NCI-H146 treated with DMSO at 0.1 percent for 48 hours (cell line): ENCODE measurements at regions not wholly inside any gene's neighbourhood (a gene's known extent, or its start where the extent isn't known, plus 50 kb on each side); places are given as distances from the start of the nearest gene placed in this dataset.

Experiments used
- DNase-seq: peaks from one replicate; lab custom pipeline; 2025; ENCODE audit not compliant: unreplicated experiment; lab: John Stamatoyannopoulos, UW

GRCh38 chr10:75347186-75347585, 54.4 kb downstream of the ZNF503 start:
- DNase-seq: no peak

- DNase-seq: no peak
These were observed 55.8 kb downstream of the ZNF503 start for GRCh38 chr10:75345738-75346137.

GRCh38 chr10:75344170-75344569, 57.4 kb downstream of the ZNF503 start:
- no peak for DNase-seq

GRCh38 chr10:75342397-75342796, 59.2 kb downstream of the ZNF503 start:
- DNase-seq: no peak

- no peak for DNase-seq
These were observed 65.6 kb downstream of the ZNF503 start for GRCh38 chr10:75335983-75336382.

- DNase-seq: no peak
These were observed 66.4 kb downstream of the ZNF503 start for GRCh38 chr10:75335191-75335590.

GRCh38 chr10:75334720-75335119, 66.8 kb downstream of the ZNF503 start:
- no peak for DNase-seq

- no peak for DNase-seq
These were observed 69.5 kb downstream of the ZNF503 start for GRCh38 chr10:75332081-75332480.

- no peak for DNase-seq
These were observed 70.5 kb downstream of the ZNF503 start for GRCh38 chr10:75331081-75331480.

GRCh38 chr10:75329190-75329745, 72.3 kb downstream of the ZNF503 start:
- DNase-seq: no peak

- DNase-seq: no peak
These were observed 75.3 kb downstream of the ZNF503 start for GRCh38 chr10:75326306-75326705.

- no peak for DNase-seq
These were observed 82.3 kb downstream of the ZNF503 start for GRCh38 chr10:75319274-75319673.

- DNase-seq: no peak
These were observed 78.8 kb upstream of the COMTD1 start for GRCh38 chr10:75314570-75314969.

GRCh38 chr10:75312440-75312839, 76.7 kb upstream of the COMTD1 start:
- DNase-seq: no peak

- DNase-seq: no peak
These were observed 69.9 kb upstream of the COMTD1 start for GRCh38 chr10:75305675-75306074.

GRCh38 chr10:75304741-75305390, 69.1 kb upstream of the COMTD1 start:
- no peak for DNase-seq

- DNase-seq: no peak
These were observed 68.6 kb upstream of the COMTD1 start for GRCh38 chr10:75304313-75304712.

GRCh38 chr10:75303045-75303777, 67.5 kb upstream of the COMTD1 start:
- no peak for DNase-seq

GRCh38 chr10:75302029-75302428, 66.3 kb upstream of the COMTD1 start:
- no peak for DNase-seq

- DNase-seq: no peak
These were observed 61.4 kb upstream of the COMTD1 start for GRCh38 chr10:75297021-75297599.

- DNase-seq: no peak
These were observed 60.2 kb upstream of the COMTD1 start for GRCh38 chr10:75295868-75296441.
